Activated naive CD4-positive, alpha-beta T cell (primary cell): ENCODE measurements at regions not wholly inside any gene's neighbourhood (a gene's known extent, or its start where the extent isn't known, plus 50 kb on each side); places are given as distances from the start of the nearest gene placed in this dataset.
A peak's percentile ranks its signal among the peaks of the same experiment; 100 is the strongest.

Experiments used
- DNase-seq, 4 experiments: peaks; one replicate each; lab custom pipeline; 2025; lab: John Stamatoyannopoulos, UW

DNA sequence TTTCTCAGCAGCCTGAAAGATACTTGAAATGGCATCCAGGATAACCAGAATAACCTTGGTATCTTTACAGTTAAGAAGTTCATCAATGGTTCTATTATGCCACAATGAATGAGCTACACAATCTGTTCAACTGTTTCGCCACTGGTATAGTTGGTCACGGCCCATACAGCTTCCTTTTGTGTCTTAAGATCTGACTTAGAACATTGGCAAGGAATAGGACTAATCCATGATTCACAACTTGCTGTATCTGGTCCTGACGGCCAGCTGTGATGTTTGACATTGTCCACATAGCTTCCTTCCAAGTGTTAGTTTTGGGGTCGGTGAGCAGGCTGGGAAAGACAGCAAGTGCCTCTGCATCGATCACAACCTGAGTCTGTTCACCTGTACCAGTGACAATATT lies 113.3 kb upstream of the RAD23B start:
- no peak for DNase-seq

DNA sequence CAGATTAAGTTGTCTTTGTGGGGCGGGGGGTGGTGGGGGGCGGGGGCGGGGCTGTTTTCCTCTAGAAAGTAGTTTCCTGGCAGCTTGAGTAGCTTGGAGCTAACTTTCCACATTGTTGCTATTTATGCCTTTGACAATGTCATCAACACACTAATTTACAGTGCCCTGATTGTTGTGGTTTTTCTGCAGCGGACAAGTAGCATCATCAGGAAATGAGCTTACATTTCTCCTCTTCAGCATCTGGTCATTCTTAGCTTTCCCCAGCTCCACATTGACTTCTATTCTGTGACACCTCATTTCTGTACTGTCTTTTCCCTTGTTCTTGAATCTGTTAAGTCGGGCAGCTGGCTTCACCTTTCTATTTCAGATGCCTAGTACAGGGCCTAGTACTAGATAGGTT lies 112.3 kb upstream of the RAD23B start:
- no peak for DNase-seq

- peak in 3 of 4 experiments; percentile 3 to 49 (median 10) for DNase-seq
These were observed 110.7 kb upstream of the RAD23B start for GRCh38 chr9:107172160-107172978.

DNA sequence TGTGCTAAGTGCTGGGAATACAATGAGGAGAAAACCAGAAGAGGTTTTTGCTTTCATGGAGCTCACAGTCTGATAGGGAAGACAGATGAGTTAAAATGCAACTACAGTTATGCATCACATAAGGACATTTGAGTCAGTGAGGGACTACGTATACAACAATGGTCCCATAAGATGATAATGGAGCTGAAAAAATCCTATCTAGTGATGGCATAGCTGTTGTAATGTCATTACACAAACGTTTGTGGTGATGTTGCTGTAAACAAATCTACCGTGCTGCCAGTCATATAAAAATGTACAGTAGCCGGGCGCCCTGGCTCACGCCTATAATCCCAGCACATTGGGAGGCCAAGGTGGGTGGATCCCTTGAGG lies 110.1 kb upstream of the RAD23B start:
- no peak for DNase-seq

DNA sequence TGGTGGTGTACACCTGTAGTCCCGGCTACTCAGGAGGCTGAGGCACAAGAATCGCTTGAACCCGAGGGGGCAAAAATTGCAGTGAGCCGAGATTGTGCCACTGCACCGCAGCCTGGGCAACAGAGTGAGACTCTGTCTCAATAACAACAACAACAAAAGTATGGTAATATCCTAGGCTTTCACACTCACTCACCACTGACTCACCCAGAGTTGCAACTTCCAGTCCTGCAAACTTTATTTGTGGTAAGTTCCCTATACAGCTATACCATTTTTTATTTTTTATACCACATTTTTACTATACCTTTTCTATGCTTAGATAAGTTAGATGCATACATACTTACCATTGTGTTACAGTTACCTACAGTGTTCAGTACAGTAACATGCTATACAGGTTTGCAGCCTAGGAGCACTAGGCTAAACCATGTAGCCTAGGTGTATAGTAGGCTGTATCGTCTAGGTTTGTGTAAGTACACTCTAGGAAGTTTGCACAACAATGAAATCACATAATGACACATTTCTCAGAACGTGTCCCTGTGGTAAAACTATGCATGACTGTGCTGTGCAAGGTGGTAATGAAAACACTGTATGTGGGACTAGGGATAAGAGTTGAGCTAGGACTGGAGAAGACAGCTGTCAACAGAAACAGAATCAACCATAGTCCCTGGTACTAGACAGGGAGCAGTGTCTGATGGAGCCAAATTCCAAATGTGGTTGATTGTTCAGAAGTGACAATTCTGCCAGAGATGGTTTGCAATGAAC lies 109.5 kb upstream of the RAD23B start:
- DNase-seq, result no peak

- no peak for DNase-seq
These were observed 108.6 kb upstream of the RAD23B start for GRCh38 chr9:107174441-107174840.

DNA sequence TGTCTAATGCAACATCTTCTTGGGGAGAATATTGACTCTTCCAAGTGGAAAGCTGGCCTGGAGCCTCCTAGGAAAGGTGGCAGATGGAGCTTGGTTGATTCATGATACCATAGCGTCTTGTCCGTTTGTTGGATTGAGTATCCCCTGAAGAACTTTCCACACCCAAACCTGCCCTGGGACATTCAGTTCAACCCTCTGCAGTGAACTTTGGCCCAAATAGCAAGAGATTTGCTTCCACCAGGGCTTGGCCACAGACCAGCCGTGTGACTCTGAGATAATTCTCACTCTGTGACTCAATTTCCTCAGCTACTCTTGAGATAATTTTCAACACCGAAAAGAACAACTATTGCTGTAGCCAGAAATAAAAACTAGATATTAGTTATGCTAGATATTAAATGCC lies 108.0 kb upstream of the RAD23B start:
- DNase-seq, result no peak

DNA sequence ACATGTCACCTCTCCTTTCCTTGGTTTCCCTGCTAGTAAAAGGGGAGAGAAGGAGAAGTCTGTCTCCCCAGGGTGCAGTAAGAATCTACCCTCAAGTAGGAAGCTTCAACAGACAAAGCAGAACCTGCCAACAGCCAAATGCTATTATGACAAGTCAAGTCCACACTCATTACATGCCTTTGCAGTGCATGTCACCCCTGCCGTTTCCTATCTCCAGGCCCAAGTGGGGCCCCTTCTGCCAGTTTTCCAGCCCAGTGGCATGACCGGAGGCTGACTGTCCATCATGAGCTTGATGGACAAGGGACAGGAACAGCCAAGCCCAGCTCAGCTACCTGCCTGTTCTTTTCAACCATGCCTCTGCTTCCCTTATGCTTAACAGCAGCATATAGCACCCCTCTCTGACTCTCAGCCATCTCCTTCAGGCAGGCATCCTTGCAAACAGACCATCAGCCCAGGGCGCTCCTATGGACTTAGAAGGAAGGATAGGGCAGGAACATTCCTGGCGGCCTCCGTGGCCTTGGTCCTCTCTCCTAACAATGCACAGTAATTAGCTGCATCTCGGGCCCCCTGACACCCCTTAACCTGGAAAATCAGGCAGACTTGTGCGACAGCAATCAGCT lies 107.2 kb upstream of the RAD23B start:
- no peak for DNase-seq

GRCh38 chr9:107176436-107177151 lies 106.5 kb upstream of the RAD23B start:
- no peak for DNase-seq

- no peak for DNase-seq
These were observed 105.7 kb upstream of the RAD23B start for GRCh38 chr9:107177243-107177839.

- no peak for DNase-seq
These were observed 105.2 kb upstream of the RAD23B start for GRCh38 chr9:107177857-107178256.

DNA sequence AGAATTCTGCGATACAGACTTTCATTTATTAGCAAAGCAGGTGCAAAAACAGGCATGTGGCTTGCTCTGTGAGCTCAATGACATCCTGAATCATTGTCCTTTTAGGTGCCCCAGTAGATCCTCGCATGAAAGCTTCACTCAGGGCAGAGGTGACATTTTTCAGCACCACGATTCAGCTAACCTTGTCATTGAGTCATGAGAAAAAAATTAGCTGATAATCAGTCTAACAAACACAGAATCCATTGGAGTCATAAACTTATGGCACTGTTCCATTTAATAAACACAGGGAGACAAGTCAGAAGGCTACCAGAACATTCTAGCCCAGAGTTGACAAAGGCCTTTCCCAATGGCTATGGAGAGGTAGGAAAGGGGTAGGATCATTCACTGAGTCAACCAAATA lies 104.8 kb upstream of the RAD23B start:
- DNase-seq, result no peak

- no peak for DNase-seq
These were observed 102.9 kb upstream of the RAD23B start for GRCh38 chr9:107180206-107180605.

- DNase-seq, result no peak
These were observed 99.9 kb upstream of the RAD23B start for GRCh38 chr9:107183176-107183575.

- DNase-seq, result no peak
These were observed 94.7 kb upstream of the RAD23B start for GRCh38 chr9:107188376-107188775.

- DNase-seq, result no peak
These were observed 92.8 kb upstream of the RAD23B start for GRCh38 chr9:107190061-107190935.

- no peak for DNase-seq
These were observed 92.2 kb upstream of the RAD23B start for GRCh38 chr9:107190936-107191290.

DNA sequence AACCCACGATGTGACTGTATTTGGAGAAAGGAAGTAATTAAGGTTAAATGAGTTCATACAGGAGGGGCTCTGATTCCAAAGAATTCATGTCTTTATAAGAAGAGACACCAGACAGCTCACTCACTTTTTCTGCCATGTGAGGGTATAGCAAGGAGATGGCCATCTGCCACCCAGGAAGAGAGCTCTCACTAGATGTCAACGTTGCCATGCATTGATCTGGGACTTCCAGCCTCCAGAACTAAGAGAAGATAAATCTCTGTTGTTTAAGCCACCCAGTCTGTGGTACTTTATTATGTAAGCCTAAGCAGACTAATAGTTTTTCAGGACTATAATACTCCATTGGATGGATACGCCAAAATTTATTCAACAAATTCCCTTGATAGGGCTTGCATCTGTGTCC lies 89.8 kb upstream of the RAD23B start:
- DNase-seq, result no peak

- no peak for DNase-seq
These were observed 84.4 kb upstream of the RAD23B start for GRCh38 chr9:107198718-107199117.

DNA sequence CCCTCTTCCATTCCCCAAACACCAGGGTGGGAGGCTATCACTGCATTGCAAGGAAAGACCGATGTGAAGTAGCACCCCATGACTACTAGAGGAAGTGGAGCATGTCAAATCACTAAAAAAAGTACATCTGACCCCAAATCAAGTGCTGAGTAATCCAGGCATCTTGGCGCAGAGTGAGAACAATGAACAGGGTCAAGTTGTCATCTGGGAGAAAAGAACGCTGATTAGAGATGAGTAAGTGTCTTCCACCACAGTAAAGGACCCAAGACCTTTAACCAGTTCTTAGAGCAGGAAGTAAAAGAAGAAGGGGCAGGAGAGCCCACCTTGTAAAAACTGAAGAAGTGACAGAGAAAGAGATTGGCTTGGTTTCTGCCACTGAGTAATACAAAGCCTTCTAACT lies 75.0 kb upstream of the RAD23B start:
- DNase-seq, result no peak

DNA sequence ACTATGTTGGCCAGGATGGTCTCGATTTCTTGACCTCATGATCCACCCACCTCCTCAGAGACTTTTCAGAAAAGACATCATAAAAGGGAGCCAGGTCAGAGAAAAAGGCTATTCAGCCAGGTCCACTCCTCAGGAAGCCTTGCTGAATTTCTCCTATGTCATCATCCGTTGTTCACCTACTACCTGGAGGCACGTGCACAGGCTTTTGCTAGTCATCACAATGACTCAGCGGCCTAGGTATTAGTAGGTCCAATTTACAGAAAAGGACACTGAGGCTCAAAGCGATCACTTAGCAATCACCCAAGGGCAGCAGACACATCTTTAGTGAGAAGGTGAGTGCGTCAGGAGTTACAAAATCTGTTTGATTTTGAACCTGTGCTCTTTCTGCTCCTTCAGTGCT lies 72.3 kb upstream of the RAD23B start:
- no peak for DNase-seq
